GM12878 (cell line): ENCODE measurements at regions not wholly inside any gene's neighbourhood (a gene's known extent, or its start where the extent isn't known, plus 50 kb on each side); places are given as distances from the start of the nearest gene placed in this dataset.

ENCODE experiments used
- ATAC-seq: fragments of 200-7000 bp; cut with Tn5 transposase; 3 replicates; pipeline ENCODE4 v1.9.1; 2020; ENCODE audit warnings: mild to moderate bottlenecking, moderate library complexity
- BruUV-seq: library from RNA; stranded (reverse); fragments of 400-500 nt; replicated peaks from 2 replicates; lab custom pipeline; 2021; lab: Mats Ljungman, UMichigan
- CTCF ChIA-PET: fragments of 300-600 bp; sonication (Branson Sonifier 250); formaldehyde crosslinking; extraction: SDS; loops from one replicate; lab custom pipeline; 2021; ENCODE audit warnings: inconsistent platforms; lab: Yijun Ruan, JAX
- POLR2A ChIA-PET: fragments of 350-600 bp; formaldehyde crosslinking; extraction: SDS; loops from one replicate; lab custom pipeline; 2021; ENCODE audit warnings: inconsistent platforms; lab: Charles Lee
- RAD21 ChIA-PET: fragments of 300-600 bp; sonication (Branson Sonifier 250); formaldehyde crosslinking; loops from one replicate; lab custom pipeline; 2023; ENCODE audit warnings: antibody characterized with exemption; ENCODE audit not compliant: unreplicated experiment; lab: Charles Lee
- SMC1A ChIA-PET: fragments of 300-600 bp; sonication (Branson Sonifier 250); formaldehyde crosslinking; loops from one replicate; lab custom pipeline; 2023; ENCODE audit not compliant: unreplicated experiment, uncharacterized antibody; lab: Charles Lee
- DNase-seq: peaks from one replicate; pipeline ENCODE4 v3.0.0-alpha.2; 2011; ENCODE audit warnings: low read depth, low spot score
- FAIRE-seq: peaks from 3 replicates; lab custom pipeline; 2011; peaks lifted over from hg19 to GRCh38; lab: Jason Lieb, UNC
- H2AFZ ChIP-seq: 2 replicates; pipeline ENCODE4 v1.6.0; 2011; ENCODE audit warnings: low read depth, low read length, control low read depth; ENCODE audit not compliant: control insufficient read depth
- H3K27ac ChIP-seq: 2 replicates; pipeline ENCODE4 v1.5.1; 2011; ENCODE audit warnings: control low read depth; ENCODE audit not compliant: control insufficient read depth, insufficient read depth
- H3K27me3 ChIP-seq, 2 experiments: replicated peaks in 1 of 2; 2 replicates each; pipeline versions ENCODE4 v1.6.0 to v1.6.1; 2011; ENCODE audit warnings: low read length in 1 of 2; ENCODE audit not compliant: control insufficient read depth in 2 of 2, insufficient read depth in 2 of 2
- H3K36me3 ChIP-seq, 2 experiments: 2 replicates each; pipeline ENCODE4 v1.5.1; 2011; ENCODE audit warnings: low read length in 1 of 2; ENCODE audit not compliant: control insufficient read depth in 2 of 2, insufficient read depth in 2 of 2
- H3K4me1 ChIP-seq: 2 replicates; pipeline ENCODE4 v1.6.1; 2011; ENCODE audit warnings: mild to moderate bottlenecking, low read length, moderate library complexity, mixed read lengths; ENCODE audit not compliant: control insufficient read depth, insufficient read depth
- H3K4me2 ChIP-seq: 2 replicates; pipeline ENCODE4 v1.6.0; 2011; ENCODE audit warnings: control low read depth; ENCODE audit not compliant: control insufficient read depth, insufficient read depth
- H3K4me3 ChIP-seq: fragments of 200-600 bp; sonication (generic); 2 replicates; pipeline ENCODE4 v1.5.1; 2016
- H3K79me2 ChIP-seq: 2 replicates; pipeline ENCODE4 v1.6.0; 2011; ENCODE audit warnings: low read length; ENCODE audit not compliant: control insufficient read depth, insufficient read depth
- H3K9ac ChIP-seq: 2 replicates; pipeline ENCODE4 v1.8.0; 2011; ENCODE audit warnings: low read length, control low read depth, mixed read lengths; ENCODE audit not compliant: control insufficient read depth, insufficient read depth
- H3K9me3 ChIP-seq: replicated peaks from 3 replicates; pipeline ENCODE4 v1.5.1; 2011; ENCODE audit warnings: mild to moderate bottlenecking, low read length; ENCODE audit not compliant: control insufficient read depth, insufficient read depth
- H4K20me1 ChIP-seq: 2 replicates; pipeline ENCODE4 v1.6.0; 2011; ENCODE audit not compliant: control insufficient read depth, insufficient read depth
- ASH2L ChIP-seq: fragments of 300-600, 200-600 bp; sonication (generic); IDR thresholded peaks from 2 replicates; pipeline ENCODE4 v1.6.1; 2017; ENCODE audit warnings: low read depth, mild to moderate bottlenecking, borderline replicate concordance
- CBX5 ChIP-seq: sonication (generic); IDR thresholded peaks from 2 replicates; pipeline ENCODE4 v1.6.1; 2016; ENCODE audit warnings: low read depth, moderate library complexity, mild to moderate bottlenecking, inconsistent platforms
- CREB1 ChIP-seq: IDR thresholded peaks from 2 replicates; pipeline ENCODE4 v1.6.1; 2012; ENCODE audit warnings: low read depth, mild to moderate bottlenecking, inconsistent platforms
- IKZF1 ChIP-seq: fragments of 450-650 bp; conservative IDR thresholded peaks from 2 replicates; pipeline ENCODE4 v1.6.1; 2017; ENCODE audit warnings: antibody characterized with exemption, mild to moderate bottlenecking
- JUNB ChIP-seq: IDR thresholded peaks from 2 replicates; pipeline ENCODE4 v1.6.1; 2016; ENCODE audit warnings: antibody characterized with exemption, mild to moderate bottlenecking
- JUND ChIP-seq: IDR thresholded peaks from 2 replicates; pipeline ENCODE4 v1.6.1; 2012; ENCODE audit warnings: low read depth, mild to moderate bottlenecking, low read length, improper control_type of control experiment, moderate library complexity
- MEF2A ChIP-seq: IDR thresholded peaks from 2 replicates; pipeline ENCODE4 v1.6.1; 2011; ENCODE audit warnings: low read depth, mild to moderate bottlenecking, low read length, moderate library complexity; ENCODE audit not compliant: insufficient read depth
- NFYB ChIP-seq: IDR thresholded peaks from 2 replicates; pipeline ENCODE4 v1.6.1; 2011; ENCODE audit warnings: low read depth, mild to moderate bottlenecking, low read length, improper control_type of control experiment, moderate library complexity; ENCODE audit not compliant: insufficient read depth
- PKNOX1 ChIP-seq: fragments of 450-650 bp; IDR thresholded peaks from 2 replicates; pipeline ENCODE4 v1.6.1; 2016; ENCODE audit warnings: mild to moderate bottlenecking
- POLR2AphosphoS5 ChIP-seq: IDR thresholded peaks from 2 replicates; pipeline ENCODE4 v1.6.1; 2011; ENCODE audit warnings: mild to moderate bottlenecking, low read length, inconsistent platforms
- POU2F2 ChIP-seq: IDR thresholded peaks from 3 replicates; pipeline ENCODE4 v1.6.1; 2011; ENCODE audit warnings: low read depth, mild to moderate bottlenecking, low read length, borderline replicate concordance
- RAD51 ChIP-seq: fragments of 450-650 bp; IDR thresholded peaks from 2 replicates; pipeline ENCODE4 v1.6.1; 2016; ENCODE audit warnings: moderate library complexity, mild to moderate bottlenecking, inconsistent platforms
- RB1 ChIP-seq: fragments of 450-650 bp; formaldehyde crosslinking; IDR thresholded peaks from 2 replicates; pipeline ENCODE4 v1.6.1; 2017; ENCODE audit warnings: mild to moderate bottlenecking, borderline replicate concordance
- REST ChIP-seq: IDR thresholded peaks from 2 replicates; pipeline ENCODE4 v1.6.1; 2012; ENCODE audit warnings: mild to moderate bottlenecking, low read depth, low read length
- SPI1 ChIP-seq: IDR thresholded peaks from 2 replicates; pipeline ENCODE4 v1.6.1; 2011; ENCODE audit warnings: low read depth, mild to moderate bottlenecking, low read length, moderate library complexity, borderline replicate concordance; ENCODE audit not compliant: insufficient read depth
- TBL1XR1 ChIP-seq: IDR thresholded peaks from 2 replicates; pipeline ENCODE4 v1.6.1; 2012; ENCODE audit warnings: low read depth, low read length, improper control_type of control experiment
- YY1 ChIP-seq: IDR thresholded peaks from 2 replicates; pipeline ENCODE4 v1.6.1; 2011; ENCODE audit warnings: low read depth, mild to moderate bottlenecking, low read length
- ZBTB33 ChIP-seq: fragments of 450-650 bp; IDR thresholded peaks from 2 replicates; pipeline ENCODE4 v1.6.1; 2017; ENCODE audit warnings: mild to moderate bottlenecking
- ZNF384 ChIP-seq: IDR thresholded peaks from 2 replicates; pipeline ENCODE4 v1.6.1; 2012; ENCODE audit warnings: low read depth, mild to moderate bottlenecking, low read length, improper control_type of control experiment, borderline replicate concordance
- ZZZ3 ChIP-seq: IDR thresholded peaks from 2 replicates; pipeline ENCODE4 v1.6.1; 2011; ENCODE audit warnings: low read depth; ENCODE audit not compliant: control insufficient read depth, insufficient read length
- WGBS: methylation state at CpG from one replicate; pipeline ENCODE4 v1.1.6; 2016; ENCODE audit warnings: low lambda C conversion rate; ENCODE audit not compliant: insufficient replicate concordance, insufficient coverage; ENCODE audit errors: missing lambda C conversion rate; 5-methylcytosine and 5-hydroxymethylcytosine counted together
- in situ Hi-C: fragments of 300-500 bp; cut with MboI; formaldehyde crosslinking; loops from 9 replicates; pipeline ENCODE4 v1.14.3; 2018; ENCODE audit warnings: mixed read lengths
- intact Hi-C: fragments of 100-400 bp; cut with micrococcal nuclease; formaldehyde crosslinking; loops from one replicate; pipeline ENCODE4 v1.14.2; 2022; ENCODE audit not compliant: unreplicated experiment

- H4K20me1 ChIP-seq, result no peaks in the 10 kb centered on the region
- CTCF ChIA-PET, result no interaction called here
- H3K36me3 ChIP-seq, result no peaks in the 10 kb centered on the region
- TF ChIP-seq RAD51 (no peak), IKZF1 (no peak), CREB1 (no peak), ZNF384 (no peak), SPI1 (no peak), POLR2AphosphoS5 (no peak), YY1 (no peak), REST (no peak), JUNB (no peak), RB1 (no peak), ZZZ3 (no peak), CBX5 (no peak), JUND (no peak), TBL1XR1 (no peak), POU2F2 (no peak), NFYB (no peak), MEF2A (no peak), ZBTB33 (no peak), ASH2L (no peak), PKNOX1 (no peak)
- TF ChIP-seq, all 136 proteins: peak for 0
- Histone ChIP-seq H3K4me2 (no peak overlapping the region), H3K4me1 (no peaks in the 10 kb centered on the region), H3K9ac (no peak overlapping the region), H2AFZ (no peak overlapping the region), H3K27me3 (no peaks in the 10 kb centered on the region), H3K4me3 (no peak overlapping the region), H3K79me2 (no peaks in the 10 kb centered on the region), H3K27ac (no peak overlapping the region), H3K9me3 (no peaks in the 10 kb centered on the region)
- DNase-seq, result no peak
- ChIA-PET POLR2A (no interaction called here), RAD21 (no interaction called here), SMC1A (interaction anchor here (0.8 to 1.3 kb wide), 2 partner anchors 145 to 204 kb away, joined by 3 read pairs; no protein-coding TSS in a partner anchor)
- no peak for ATAC-seq
- BruUV-seq, result no TSS peak
- intact Hi-C loops, result no loop called here
- in situ Hi-C loops, result no loop called here
- WGBS, result 38% methylated on average over 2 of the region's 2 CpGs
- no peak for FAIRE-seq
Measured at GRCh38 chr14:46054526-46054925, 597.1 kb downstream of the RPL10L start.
